ENCODE measurements at regions not wholly inside any gene's neighbourhood (a gene's known extent, or its start where the extent isn't known, plus 50 kb on each side); places are given as distances from the start of the nearest gene placed in this dataset.
"Not testable (repeated sequence)": the region's sequence is repeated elsewhere in the genome, so short reads cannot be mapped to it uniquely, and the experiment has no call there.

DNA sequence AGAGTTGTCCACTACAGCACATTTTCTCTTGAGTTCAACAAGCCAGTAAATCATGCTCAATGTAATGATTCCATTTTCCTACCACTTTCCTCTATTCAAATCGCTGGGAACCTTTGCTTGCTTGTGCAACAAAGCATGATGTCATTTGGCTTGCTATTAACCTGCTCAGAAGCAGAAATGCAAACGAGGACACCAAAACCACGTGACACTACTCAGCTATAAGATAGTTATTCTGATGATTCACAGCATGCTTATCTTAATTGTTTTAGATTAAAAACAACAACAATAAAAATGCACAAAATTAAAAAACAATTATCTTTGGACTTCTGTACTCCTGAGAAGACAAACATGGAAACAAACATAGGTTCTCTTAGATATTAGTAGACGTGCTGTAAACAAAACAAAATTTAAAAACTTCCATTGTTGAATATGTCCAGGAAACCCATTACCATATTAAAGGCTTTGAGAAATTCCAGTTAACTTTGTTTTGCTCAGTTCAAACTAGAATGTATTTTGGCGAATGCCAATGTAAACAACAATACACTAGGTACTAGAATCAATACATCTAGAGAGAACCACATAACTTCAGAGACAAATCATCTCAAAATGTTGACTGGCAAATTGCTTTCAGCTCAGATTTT is 77.5 kb upstream of the KRAS start:
- DNase-seq, result no peak

DNA sequence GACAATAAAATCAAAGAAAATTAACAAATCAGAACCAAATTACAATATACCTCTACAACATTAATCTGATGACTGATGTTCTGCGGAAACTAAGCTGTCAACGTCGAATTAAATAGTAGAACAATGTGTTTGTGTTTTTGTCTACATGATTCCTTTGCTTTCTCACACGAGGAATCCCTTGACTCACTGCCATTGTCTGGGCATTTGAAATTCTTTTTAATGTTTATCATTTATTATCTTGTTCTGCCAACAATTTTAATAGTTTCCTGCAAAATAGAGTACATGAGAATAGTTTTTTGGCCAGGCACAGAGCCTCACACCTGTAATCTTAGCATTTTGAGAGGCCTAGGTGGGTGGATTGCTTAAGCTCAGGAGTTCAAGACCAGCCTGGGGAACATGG is 76.6 kb upstream of the KRAS start:
- DNase-seq, result no peak

DNA sequence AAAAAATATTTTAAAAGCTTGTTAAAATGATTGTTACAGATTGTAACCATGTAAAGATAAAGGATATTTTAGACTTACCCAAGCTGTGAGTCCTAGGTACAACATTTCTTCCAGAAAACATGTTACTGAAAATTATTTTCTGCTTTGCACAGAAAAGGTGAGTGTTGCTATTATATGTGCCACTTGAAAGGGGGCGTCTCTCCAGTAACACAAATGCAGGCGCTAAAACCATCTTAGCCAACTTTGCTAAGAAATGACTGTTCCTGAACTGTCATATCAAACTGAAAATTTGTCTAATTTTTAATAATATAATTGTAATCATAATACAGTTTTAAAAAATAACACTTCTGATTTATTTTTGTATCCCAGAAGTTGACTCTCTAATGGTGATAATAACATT is 75.6 kb upstream of the KRAS start:
- no peak for DNase-seq

DNA sequence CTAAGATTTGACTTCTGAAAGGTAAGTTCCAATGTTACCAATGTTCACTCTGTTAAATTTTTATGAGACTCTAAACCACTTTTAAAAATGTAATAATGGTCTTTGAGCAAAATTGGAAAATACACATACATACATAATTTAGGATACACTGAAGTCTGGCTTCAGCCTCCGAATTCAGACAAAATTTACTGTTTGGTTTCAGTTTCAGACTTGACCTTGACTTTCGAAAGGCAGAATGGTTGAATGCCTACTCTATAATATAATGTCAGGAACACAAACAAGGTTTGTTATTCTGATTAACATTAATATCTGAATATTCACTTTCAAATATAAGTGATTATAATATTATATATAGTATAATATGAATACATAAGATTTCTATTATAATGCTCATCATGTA is 74.1 kb upstream of the KRAS start:
- DNase-seq, result no peak

DNA sequence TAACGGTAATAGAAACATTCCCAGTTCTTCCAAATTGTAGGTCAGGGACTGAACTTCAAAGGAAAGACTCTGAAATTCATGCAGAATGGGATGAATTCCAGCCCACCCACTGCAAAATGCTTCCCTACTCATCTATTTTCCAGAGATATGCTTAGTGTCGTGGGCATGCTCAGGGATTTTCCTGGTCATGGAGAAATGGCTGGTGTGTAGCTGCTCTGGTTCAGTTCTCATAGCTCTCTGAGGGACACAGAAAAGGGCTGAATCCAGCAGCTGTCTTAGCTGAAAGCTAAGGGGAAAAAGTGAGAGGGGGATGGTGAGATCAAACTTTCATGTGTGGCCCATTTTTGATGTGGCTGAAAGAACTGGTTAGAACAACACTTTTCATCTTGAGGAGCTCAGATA is 72.9 kb upstream of the KRAS start:
- no peak for DNase-seq

DNA sequence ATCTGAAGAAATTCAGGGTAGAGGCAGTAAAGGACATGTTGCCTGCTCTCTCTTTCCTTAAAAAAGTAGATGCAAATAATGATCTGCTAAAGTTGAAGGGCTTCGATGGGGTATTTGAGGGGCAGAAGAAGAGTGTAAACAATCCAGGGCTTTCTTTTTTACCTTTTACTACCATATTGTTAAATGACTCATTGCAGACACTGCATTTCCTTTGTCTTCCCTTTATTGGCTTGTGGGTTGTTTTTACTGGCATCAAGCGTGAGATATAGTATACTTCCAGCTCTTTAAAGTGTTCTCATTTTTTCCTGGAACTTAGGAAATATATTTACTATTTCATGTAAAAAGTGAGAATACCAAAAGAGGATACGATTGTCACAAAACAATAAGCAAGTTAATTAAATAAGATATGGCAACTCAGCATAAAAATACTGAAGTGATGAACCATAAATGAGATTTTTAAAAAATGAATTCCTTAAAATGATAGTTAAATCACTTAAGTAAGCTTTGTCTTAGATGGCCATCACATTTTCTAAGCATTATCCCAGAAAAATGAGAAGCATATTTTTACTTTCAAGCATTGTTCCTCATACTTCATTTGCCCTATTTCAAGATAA is 72.3 kb upstream of the KRAS start:
- no peak for DNase-seq

DNA sequence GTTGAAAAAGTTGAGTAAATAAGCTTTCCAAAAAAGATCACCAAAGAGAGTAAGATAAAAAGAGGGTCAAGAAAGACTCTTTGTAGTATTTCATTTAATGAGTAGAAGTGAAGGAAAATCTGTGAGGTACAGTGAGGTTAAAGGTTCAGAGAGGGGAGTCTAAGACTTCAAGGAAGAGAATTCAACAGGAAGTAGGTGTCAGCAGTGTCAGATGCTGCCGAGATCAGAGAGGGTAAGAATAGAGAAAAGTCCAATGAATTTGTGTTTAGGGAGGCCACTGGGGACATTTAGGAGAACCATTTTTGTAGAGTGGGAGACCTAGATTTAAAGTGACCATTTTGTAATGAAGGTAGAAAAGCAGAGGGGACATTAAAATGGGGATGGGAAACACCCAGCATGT is 71.6 kb upstream of the KRAS start:
- DNase-seq, result no peak

DNA sequence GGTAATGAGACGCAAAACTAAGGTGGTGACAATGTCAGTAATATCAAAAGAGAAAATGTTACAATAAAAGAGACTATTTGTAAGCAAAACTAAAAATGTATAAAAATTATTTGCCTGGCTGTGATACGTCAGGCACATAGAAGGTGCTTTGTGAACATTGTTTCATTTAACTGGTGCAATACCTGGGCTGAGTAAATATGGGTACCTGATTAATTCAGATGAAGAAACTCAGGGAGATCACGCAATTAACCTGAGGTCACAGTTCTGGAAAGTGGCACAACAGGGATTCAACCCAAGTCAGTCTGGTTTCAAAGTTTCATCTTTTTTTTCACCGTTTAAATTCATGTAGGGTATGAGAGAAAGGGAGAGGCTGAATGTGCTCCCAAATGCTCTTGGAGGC is 71.0 kb upstream of the KRAS start:
- DNase-seq, result no peak

DNA sequence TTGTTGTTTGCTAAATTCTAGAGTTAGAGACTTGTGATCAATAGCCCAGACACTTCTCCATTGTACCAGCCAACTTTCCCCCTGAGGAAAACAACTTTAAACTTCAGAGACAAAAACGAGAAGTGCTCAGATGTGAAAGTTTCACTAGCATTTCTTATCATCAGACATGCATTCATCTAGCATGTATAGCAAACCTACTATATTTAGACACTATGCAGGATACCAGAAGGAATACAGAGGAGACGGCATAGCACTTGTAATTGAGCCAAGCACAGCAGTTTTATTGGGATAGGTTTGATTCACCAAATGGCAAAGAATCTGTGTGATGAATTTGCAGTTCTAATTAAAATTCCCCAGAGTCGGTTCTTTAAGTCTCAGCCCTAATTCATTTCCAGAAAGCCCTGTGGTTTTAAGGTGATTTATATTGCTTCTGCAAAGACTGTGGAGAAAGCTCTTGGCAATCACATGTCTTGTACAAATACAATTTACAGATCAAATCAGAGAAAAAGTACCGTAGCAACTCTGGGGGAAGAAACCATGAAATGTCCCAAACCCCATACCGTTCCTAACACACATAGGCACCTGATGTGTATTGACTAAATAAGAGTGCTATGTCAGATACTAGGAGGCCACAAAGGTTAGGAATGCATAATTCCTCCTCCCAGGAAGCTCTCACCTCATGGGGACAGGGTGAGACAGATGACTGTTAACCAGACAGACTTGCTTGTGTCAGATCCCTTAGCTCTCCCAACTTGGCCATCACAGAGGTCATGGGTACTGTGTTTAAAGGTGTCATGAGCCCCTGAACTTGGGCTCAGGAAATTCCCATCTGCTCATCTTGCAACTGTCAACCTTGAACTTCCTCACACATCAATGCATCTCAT is 69.6 kb upstream of the KRAS start:
- DNase-seq, result no peak

DNA sequence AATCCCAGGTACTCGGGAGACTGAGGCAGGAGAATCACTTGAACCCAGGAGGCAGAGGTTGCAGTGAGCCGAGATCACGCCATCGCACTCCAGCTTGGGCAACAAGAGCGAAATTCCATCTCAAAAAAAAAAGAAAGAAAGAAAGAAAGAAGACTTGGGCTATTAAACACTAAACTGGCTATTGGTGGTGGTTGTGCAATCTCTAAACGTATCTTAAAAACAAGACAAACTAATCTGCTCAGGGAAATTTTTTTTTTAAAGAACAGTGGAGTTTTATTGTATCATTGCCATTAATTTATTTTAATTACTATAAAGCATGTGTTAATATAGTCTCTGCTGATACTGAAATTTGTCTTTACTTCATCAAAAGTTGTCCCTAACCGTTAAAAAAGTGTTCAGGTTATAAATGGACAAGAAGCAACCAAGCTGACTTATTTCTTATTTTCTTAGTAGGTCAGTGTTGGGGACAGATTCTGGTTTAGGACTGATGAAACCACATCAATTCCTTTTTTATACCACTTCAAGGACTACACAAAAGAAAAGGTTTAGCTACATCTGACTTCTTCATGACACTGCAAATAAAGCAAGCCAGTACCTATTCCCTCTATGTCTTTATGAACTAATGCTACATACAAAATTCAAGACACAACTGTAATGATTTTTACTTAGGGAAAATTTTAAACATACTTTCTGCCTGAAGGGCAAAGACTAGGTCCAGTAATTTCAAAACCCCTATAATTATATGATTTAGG is 68.7 kb upstream of the KRAS start:
- DNase-seq, result no peak

DNA sequence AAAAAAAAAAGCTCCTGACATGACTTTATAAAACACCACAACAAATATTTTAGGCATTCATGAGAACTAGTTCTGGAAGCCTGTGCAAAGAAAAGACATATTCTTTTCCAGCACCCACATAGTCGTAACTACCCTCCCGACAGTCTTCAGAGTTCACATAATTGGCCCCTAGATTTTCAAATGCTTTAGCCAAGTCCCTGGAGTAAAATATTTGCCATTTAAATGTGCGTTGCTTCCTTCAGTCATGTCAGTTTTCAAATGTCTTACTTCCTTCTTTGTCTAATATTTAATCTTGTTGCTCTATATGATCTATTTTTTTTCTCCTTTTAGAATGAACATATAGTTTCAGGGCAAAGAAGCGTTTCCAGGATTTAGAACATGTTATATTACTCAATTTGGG is 66.8 kb upstream of the KRAS start:
- DNase-seq, result no peak

DNA sequence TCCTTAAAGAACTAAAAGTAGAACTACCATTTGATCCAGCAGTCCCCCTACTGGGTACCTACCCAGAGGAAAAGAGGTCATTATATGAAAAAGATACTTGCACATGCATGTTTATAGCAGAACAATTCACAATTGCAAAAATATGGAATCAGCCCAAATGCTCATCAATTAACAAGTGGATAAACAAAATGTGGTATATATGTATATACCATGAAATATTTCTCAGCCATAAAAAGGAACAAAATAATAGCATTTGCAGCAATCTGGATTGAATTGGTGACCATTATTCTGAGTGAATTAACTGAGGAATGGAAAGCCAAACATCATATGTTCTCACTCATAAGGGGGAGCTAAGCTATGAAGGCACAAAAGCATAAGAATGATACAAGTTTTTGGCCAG is 64.7 kb upstream of the KRAS start:
- DNase-seq, result no peak

DNA sequence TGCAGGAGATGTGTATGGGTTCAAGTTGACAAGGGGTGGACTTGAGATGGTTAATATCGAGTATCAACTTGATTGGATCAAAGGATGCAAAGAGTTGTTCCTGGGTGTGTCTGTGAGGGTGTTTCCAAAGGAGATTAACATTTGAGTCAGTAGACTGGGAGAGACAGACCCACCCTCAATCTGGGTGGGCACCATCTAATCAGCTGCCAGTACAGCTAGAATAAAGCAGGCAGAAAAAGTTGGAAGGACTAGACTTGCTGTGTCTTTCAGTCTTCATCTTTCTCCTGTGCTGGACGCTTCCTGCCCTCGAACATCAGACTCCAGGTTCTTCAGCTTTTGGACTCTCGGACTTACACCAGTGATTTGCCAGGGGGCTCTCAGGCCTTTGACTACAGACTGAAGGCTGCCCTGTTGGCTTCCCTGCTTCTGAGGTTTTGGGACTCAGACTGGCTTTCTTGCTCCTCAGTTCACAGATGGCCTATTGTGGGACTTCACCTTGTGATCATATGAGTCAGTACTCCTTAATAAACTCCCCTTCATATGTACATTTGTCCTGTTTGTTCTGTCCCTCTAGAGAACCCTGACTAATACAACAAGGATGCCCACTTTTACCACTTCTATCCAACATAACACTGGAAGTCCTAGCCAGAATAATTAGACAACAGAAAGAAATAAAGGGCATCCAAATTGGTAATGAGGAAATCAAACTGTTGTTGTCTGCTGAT is 62.7 kb upstream of the KRAS start:
- not testable (repeated sequence) for DNase-seq

DNA sequence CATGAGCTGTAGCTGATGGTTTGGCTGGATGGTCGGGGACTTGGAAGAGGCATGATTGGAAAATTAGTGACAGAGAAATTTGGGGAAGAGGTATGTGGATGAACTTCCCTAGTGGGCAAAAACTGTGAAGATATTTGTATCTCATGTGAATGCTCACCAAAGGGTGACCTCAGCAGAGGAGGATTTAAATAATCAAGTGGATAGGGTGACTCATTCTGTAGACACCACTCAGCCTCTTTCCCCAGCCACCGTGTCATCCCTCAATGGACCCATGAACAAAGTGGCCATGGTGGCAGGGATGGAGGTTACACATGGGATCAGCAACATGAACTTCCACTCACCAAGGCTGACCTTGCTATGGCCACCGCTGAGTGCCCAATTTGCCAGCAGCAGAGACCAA is 60.8 kb upstream of the KRAS start:
- DNase-seq, result no peak

DNA sequence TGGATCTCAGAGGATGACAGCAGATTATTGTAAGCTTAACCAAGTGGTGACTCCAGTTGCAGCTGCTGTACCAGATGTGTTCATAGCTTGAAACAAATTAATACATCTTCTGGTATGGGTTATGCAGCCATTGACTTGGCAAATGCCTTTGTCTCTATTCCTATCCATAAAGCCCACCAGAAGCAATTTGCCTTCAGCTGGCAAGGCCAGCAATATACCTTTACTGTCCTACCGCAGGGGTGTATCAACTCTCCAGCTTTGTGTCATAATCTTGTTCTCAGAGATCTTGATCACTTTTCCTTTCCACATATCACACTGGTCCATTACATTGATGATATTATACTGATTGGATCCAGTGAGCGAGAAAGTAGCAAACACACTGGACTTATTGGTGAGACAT is 59.3 kb upstream of the KRAS start:
- not testable (repeated sequence) for DNase-seq

DNA sequence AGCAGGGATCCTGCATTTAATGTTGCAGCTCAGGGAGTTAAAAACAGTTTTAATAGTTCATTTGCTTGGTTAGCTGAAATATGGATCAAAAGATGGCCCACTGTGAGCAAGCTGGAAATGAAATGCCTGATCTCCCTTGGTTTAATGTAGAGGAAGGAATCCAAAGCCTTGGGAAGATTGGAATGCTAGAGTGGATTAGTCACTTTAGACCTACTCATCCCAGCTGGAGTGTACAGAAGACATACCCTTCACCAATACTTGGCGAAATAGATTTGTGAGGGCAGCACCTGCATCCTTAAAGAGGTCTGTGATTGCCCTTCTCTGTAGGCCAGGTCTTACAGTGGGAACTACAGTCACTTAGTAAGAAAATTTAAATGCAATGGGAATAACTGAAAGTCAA is 58.0 kb upstream of the KRAS start:
- no peak for DNase-seq

DNA sequence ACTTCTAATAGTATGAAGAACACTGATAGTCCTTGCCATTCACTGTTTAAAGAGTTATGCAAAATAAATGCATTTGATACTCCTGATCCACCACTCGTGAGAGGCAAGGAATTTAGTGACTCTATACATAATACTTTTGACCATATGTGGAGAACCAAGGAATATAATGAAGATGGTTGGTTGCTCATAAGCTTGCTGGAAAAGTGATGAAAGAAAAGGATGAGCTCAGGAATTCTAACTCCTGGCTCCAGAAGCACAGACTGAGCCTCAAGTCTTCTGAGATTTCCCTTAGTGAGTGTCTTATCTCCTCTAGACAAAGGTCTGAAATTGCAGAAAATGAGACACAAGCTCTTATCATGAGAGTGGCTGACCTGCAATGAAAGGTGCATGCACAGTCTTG is 57.1 kb upstream of the KRAS start:
- DNase-seq, result no peak

DNA sequence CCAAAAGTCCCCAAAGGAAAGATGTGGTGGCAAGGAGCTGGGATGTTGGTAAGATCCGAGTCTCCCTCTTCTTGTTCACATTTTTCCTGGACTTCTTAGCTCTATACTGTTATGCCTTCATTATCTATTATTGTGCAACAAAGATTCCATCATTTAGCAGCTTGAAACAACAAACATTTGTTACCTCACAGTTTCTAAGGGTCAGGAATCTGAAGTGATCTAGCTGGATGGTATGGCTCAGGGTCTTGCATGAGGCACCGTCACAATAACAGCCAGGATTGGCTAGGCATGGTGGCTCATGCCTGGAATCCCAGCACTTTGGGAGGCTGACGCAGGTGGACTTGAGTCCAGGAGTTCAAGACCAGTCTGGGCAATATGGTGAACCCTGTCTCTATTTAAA is 51.1 kb upstream of the KRAS start:
- DNase-seq, result no peak

Data from activated CD4-positive, alpha-beta T cell treated with anti-CD3 and anti-CD28 coated beads for 48 hours (primary cell).